Neural cell (in vitro differentiated cells): ENCODE measurements at regions not wholly inside any gene's neighbourhood (a gene's known extent, or its start where the extent isn't known, plus 50 kb on each side); places are given as distances from the start of the nearest gene placed in this dataset.
"Not testable (repeated sequence)": the region's sequence is repeated elsewhere in the genome, so short reads cannot be mapped to it uniquely, and the experiment has no call there.

Source experiments
- H2AFZ ChIP-seq: fragments of 200-600, 300-800 bp; sonication (generic), shearing (Covaris generic); 2 replicates; pipeline ENCODE4 v1.6.0; 2014; ENCODE audit warnings: low read depth, mild to moderate bottlenecking, antibody characterized with exemption, low read length, moderate library complexity
- H3F3A ChIP-seq: fragments of 200-600 bp; shearing (Covaris generic); 2 replicates; pipeline ENCODE4 v1.6.1; 2016; ENCODE audit warnings: mild to moderate bottlenecking, moderate library complexity, mixed read lengths, antibody characterized with exemption, low read length; ENCODE audit not compliant: insufficient read depth, poor library complexity, severe bottlenecking
- H3K27ac ChIP-seq: fragments of 200-600, 300-800 bp; sonication (generic), shearing (Covaris generic); 2 replicates; pipeline ENCODE4 v1.5.1; 2014; ENCODE audit warnings: mild to moderate bottlenecking, low read length, moderate library complexity
- H3K27me3 ChIP-seq: fragments of 300-800, 200-600 bp; sonication (generic), shearing (Covaris generic); 2 replicates; pipeline ENCODE4 v1.6.0; 2014; ENCODE audit warnings: mild to moderate bottlenecking, low read depth, low read length, moderate library complexity; ENCODE audit not compliant: insufficient read depth
- H3K36me3 ChIP-seq: fragments of 300-800, 200-600 bp; sonication (generic), shearing (Covaris generic); 2 replicates; pipeline ENCODE4 v1.5.1; 2014; ENCODE audit warnings: mild to moderate bottlenecking, antibody characterized with exemption, low read length, moderate library complexity; ENCODE audit not compliant: insufficient read depth
- H3K4me2 ChIP-seq: fragments of 300-800, 200-600 bp; sonication (generic), shearing (Covaris generic); 2 replicates; pipeline ENCODE4 v1.6.0; 2014; ENCODE audit warnings: mild to moderate bottlenecking, low read length
- H3K4me3 ChIP-seq: fragments of 300-800, 200-600 bp; sonication (generic), shearing (Covaris generic); 2 replicates; pipeline ENCODE4 v1.5.1; 2014; ENCODE audit warnings: mild to moderate bottlenecking, low read length, moderate library complexity
- H3K79me2 ChIP-seq: fragments of 200-600 bp; shearing (Covaris generic); replicated peaks from 2 replicates; pipeline ENCODE4 v1.6.0; 2014; ENCODE audit warnings: mild to moderate bottlenecking, low read length, moderate library complexity; ENCODE audit not compliant: insufficient read depth
- H3K9ac ChIP-seq: fragments of 300-800, 200-600 bp; sonication (generic), shearing (Covaris generic); 2 replicates; pipeline ENCODE4 v1.6.1; 2016; ENCODE audit warnings: mild to moderate bottlenecking, low read length, mixed read lengths
- H3K9me2 ChIP-seq: fragments of 200-600 bp; shearing (Covaris generic); 2 replicates; pipeline ENCODE4 v1.6.1; 2016; ENCODE audit warnings: mild to moderate bottlenecking, low read length, mixed read lengths; ENCODE audit not compliant: insufficient read depth
- H3K9me3 ChIP-seq: fragments of 200-600, 300-800 bp; sonication (generic), shearing (Covaris generic); 2 replicates; pipeline ENCODE4 v1.6.1; 2016; ENCODE audit warnings: mild to moderate bottlenecking, mixed run types, low read length, moderate library complexity, mixed read lengths
- H4K20me1 ChIP-seq: fragments of 200-600 bp; shearing (Covaris generic); 2 replicates; pipeline ENCODE4 v1.6.1; 2016; ENCODE audit warnings: mild to moderate bottlenecking, mixed run types; ENCODE audit not compliant: insufficient read depth
- CTCF ChIP-seq: fragments of 450-650 bp; IDR thresholded peaks from 2 replicates; pipeline ENCODE4 v1.5.1; 2014; ENCODE audit warnings: antibody characterized with exemption, mild to moderate bottlenecking, moderate library complexity; ENCODE audit not compliant: poor library complexity, severe bottlenecking
- EP300 ChIP-seq: fragments of 450-650 bp; conservative IDR thresholded peaks from 2 replicates; pipeline ENCODE4 v1.6.1; 2014; ENCODE audit warnings: antibody characterized with exemption, mild to moderate bottlenecking, moderate library complexity; ENCODE audit not compliant: poor library complexity, severe bottlenecking
- EZH2 ChIP-seq: fragments of 200-600, 300-800 bp; shearing (Covaris generic), sonication (generic); IDR thresholded peaks from 2 replicates; pipeline ENCODE4 v1.6.1; 2014; ENCODE audit warnings: antibody characterized with exemption, low read length, borderline replicate concordance, mild to moderate bottlenecking; ENCODE audit not compliant: insufficient read depth, poor library complexity, severe bottlenecking
- MXI1 ChIP-seq: fragments of 450-650 bp; conservative IDR thresholded peaks from 2 replicates; pipeline ENCODE4 v1.6.1; 2014; ENCODE audit warnings: antibody characterized with exemption, mild to moderate bottlenecking; ENCODE audit not compliant: poor library complexity, severe bottlenecking
- POLR2AphosphoS5 ChIP-seq: IDR thresholded peaks from 2 replicates; pipeline ENCODE4 v1.6.1; 2012
- RAD21 ChIP-seq: fragments of 450-650 bp; conservative IDR thresholded peaks from 2 replicates; pipeline ENCODE4 v1.6.1; 2014; ENCODE audit warnings: antibody characterized with exemption, mild to moderate bottlenecking, moderate library complexity
- REST ChIP-seq: IDR thresholded peaks from 2 replicates; pipeline ENCODE4 v1.6.1; 2012; ENCODE audit warnings: borderline replicate concordance
- SMC3 ChIP-seq: fragments of 450-650 bp; conservative IDR thresholded peaks from 2 replicates; pipeline ENCODE4 v1.6.1; 2014; ENCODE audit warnings: antibody characterized with exemption, mild to moderate bottlenecking, moderate library complexity; ENCODE audit not compliant: poor library complexity
- TAF1 ChIP-seq: IDR thresholded peaks from 2 replicates; pipeline ENCODE4 v1.6.1; 2012; ENCODE audit warnings: low read depth

GRCh38 chr2:61597300-61598289 lies 59.4 kb upstream of the XPO1 start:
- Histone ChIP-seq H2AFZ (no peak overlapping the region), H3K9me3 (no peaks in the 10 kb centered on the region), H3F3A (no peaks in the 10 kb centered on the region), H3K4me2 (no peak overlapping the region), H3K9me2 (no peaks in the 10 kb centered on the region), H3K27me3 (no peaks in the 10 kb centered on the region), H3K79me2 (no peaks in the 10 kb centered on the region), H3K9ac (no peak overlapping the region), H3K27ac (no peak overlapping the region), H3K36me3 (no peaks in the 10 kb centered on the region), H4K20me1 (no peaks in the 10 kb centered on the region), H3K4me3 (no peak overlapping the region)
- no peak for TF ChIP-seq RAD21
- TF ChIP-seq EZH2 = no peak
- no peak for TF ChIP-seq TAF1
- no peak for TF ChIP-seq EP300
- TF ChIP-seq CTCF = no peak
- no peak for TF ChIP-seq SMC3
- no peak for TF ChIP-seq MXI1
- no peak for TF ChIP-seq REST
- no peak for TF ChIP-seq POLR2AphosphoS5

- not testable (repeated sequence) for H3K9me2 ChIP-seq, H3K4me3 ChIP-seq, H4K20me1 ChIP-seq, H3K27me3 ChIP-seq, H3K36me3 ChIP-seq, H3F3A ChIP-seq, H3K79me2 ChIP-seq, H3K4me2 ChIP-seq, H2AFZ ChIP-seq, H3K27ac ChIP-seq, H3K9ac ChIP-seq, H3K9me3 ChIP-seq
These were observed 56.0 kb upstream of the XPO1 start for GRCh38 chr2:61594201-61594600.

- not testable (repeated sequence) for H3F3A ChIP-seq, H3K36me3 ChIP-seq, H4K20me1 ChIP-seq, H3K9ac ChIP-seq, H3K79me2 ChIP-seq, H3K4me2 ChIP-seq, H3K4me3 ChIP-seq, H2AFZ ChIP-seq, H3K27ac ChIP-seq, H3K9me3 ChIP-seq, H3K27me3 ChIP-seq, H3K9me2 ChIP-seq
These were observed 55.5 kb upstream of the XPO1 start for GRCh38 chr2:61593648-61594047.
